GM23248 (cell line): ENCODE measurements at regions not wholly inside any gene's neighbourhood (a gene's known extent, or its start where the extent isn't known, plus 50 kb on each side); places are given as distances from the start of the nearest gene placed in this dataset.

ENCODE experiments used
- DNase-seq: peaks from one replicate; pipeline ENCODE4 v3.0.0-alpha.2; 2015
- H2AFZ ChIP-seq: fragments of 200-600 bp; sonication (generic); 2 replicates; pipeline ENCODE4 v1.6.1; 2016; ENCODE audit warnings: antibody characterized with exemption
- H3F3A ChIP-seq: fragments of 200-600 bp; sonication (generic); 2 replicates; pipeline ENCODE4 v1.6.1; 2016; ENCODE audit warnings: mild to moderate bottlenecking, antibody characterized with exemption, mixed run types; ENCODE audit not compliant: insufficient read depth
- H3K27ac ChIP-seq: fragments of 200-600 bp; sonication (generic); 2 replicates; pipeline ENCODE4 v1.5.1; 2016; ENCODE audit warnings: mild to moderate bottlenecking
- H3K27me3 ChIP-seq: fragments of 200-600 bp; sonication (generic); replicated peaks from 2 replicates; pipeline ENCODE4 v1.6.1; 2016; ENCODE audit warnings: mild to moderate bottlenecking; ENCODE audit not compliant: insufficient read depth
- H3K36me3 ChIP-seq: fragments of 200-600 bp; sonication (generic); 2 replicates; pipeline ENCODE4 v1.6.1; 2016; ENCODE audit warnings: low read depth, mild to moderate bottlenecking
- H3K4me1 ChIP-seq: fragments of 200-600 bp; sonication (generic); 2 replicates; pipeline ENCODE4 v1.6.1; 2016; ENCODE audit warnings: mild to moderate bottlenecking; ENCODE audit not compliant: insufficient read depth
- H3K4me2 ChIP-seq: fragments of 200-600 bp; sonication (generic); one replicate; pipeline ENCODE4 v1.6.1; 2016; ENCODE audit warnings: mild to moderate bottlenecking; ENCODE audit not compliant: unreplicated experiment
- H3K4me3 ChIP-seq: fragments of 200-600 bp; sonication (generic); 2 replicates; pipeline ENCODE4 v1.5.1; 2016; ENCODE audit warnings: mild to moderate bottlenecking
- H3K79me2 ChIP-seq: fragments of 200-600 bp; sonication (generic); 2 replicates; pipeline ENCODE4 v1.6.1; 2016; ENCODE audit warnings: mild to moderate bottlenecking; ENCODE audit not compliant: insufficient read depth
- H3K9ac ChIP-seq: fragments of 200-600 bp; sonication (generic); 2 replicates; pipeline ENCODE4 v1.6.1; 2016; ENCODE audit warnings: mild to moderate bottlenecking
- H3K9me2 ChIP-seq: fragments of 200-600 bp; sonication (generic); 2 replicates; pipeline ENCODE4 v1.6.1; 2016; ENCODE audit warnings: mixed run types, mild to moderate bottlenecking, moderate library complexity; ENCODE audit not compliant: insufficient read depth
- H3K9me3 ChIP-seq: fragments of 200-600 bp; sonication (generic); one replicate; pipeline ENCODE4 v1.6.1; 2017; ENCODE audit warnings: low read depth
- H4K20me1 ChIP-seq: fragments of 200-600 bp; sonication (generic); 2 replicates; pipeline ENCODE4 v1.6.0; 2016; ENCODE audit not compliant: insufficient read depth
- EZH2 ChIP-seq: fragments of 200-600 bp; sonication (generic); IDR thresholded peaks from 2 replicates; pipeline ENCODE4 v1.6.1; 2018; ENCODE audit warnings: antibody characterized with exemption, mild to moderate bottlenecking; ENCODE audit not compliant: insufficient read depth, poor library complexity, severe bottlenecking
- EZH2phosphoT487 ChIP-seq: fragments of 200-600 bp; sonication (generic); IDR thresholded peaks from 2 replicates; pipeline ENCODE4 v1.6.1; 2018; ENCODE audit warnings: antibody characterized with exemption, moderate library complexity, mild to moderate bottlenecking, low read depth; ENCODE audit not compliant: insufficient read depth
- WGBS, 2 experiments: methylation state at CpG; one replicate each; pipeline ENCODE4 v1.1.6; 2015 to 2017; ENCODE audit warnings: low lambda C conversion rate in 2 of 2, low coverage in 1 of 2; ENCODE audit errors: missing lambda C conversion rate in 2 of 2; 5-methylcytosine and 5-hydroxymethylcytosine counted together
- in situ Hi-C: fragments of 300-500 bp; cut with MboI; formaldehyde crosslinking; loops from 2 replicates; pipeline ENCODE4 v1.15.0; 2020

DNA sequence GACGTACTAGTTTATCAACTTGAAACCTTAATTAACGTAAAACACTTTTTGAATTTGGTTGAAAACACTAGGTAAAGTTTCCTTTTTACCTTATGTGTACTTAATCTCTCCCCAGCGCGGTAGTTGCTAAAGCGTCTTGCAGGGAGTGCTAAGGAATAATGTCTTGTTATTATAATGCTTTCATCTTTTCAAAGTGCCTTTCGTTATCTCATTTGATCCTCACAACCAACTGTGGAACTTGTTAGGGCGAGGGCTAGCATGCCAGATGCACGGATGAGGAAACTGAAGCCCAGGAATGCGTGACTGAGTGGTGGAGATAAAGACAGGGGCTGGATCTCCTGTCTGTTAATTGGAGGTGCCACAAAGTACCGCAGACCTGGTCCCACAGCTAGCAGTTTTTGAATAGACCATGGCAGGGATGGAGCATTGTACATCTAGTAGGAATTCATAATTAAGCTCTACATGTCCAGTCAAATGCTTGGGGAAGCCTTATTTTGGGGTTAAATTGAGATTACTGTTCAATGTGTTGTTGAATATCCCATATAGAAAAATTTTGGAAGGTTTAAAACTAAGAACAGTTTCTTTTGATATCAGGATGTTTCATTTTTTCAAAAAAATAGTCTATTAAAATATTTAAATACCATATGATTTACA, 234.3 kb downstream of the SH2D4B start:
- H3K9ac ChIP-seq, result no peak overlapping the region
- H3F3A ChIP-seq, result no peaks in the 10 kb centered on the region
- H3K4me2 ChIP-seq, result no peak overlapping the region
- no peaks in the 10 kb centered on the region for H3K9me2 ChIP-seq
- H2AFZ ChIP-seq, result no peak overlapping the region
- TF ChIP-seq EZH2, result no peak
- H3K4me1 ChIP-seq, result no peaks in the 10 kb centered on the region
- DNase-seq, result no peak
- no peaks in the 10 kb centered on the region for H3K27me3 ChIP-seq
- H3K36me3 ChIP-seq, result no peaks in the 10 kb centered on the region
- H3K4me3 ChIP-seq, result no peak overlapping the region
- H4K20me1 ChIP-seq, result no peaks in the 10 kb centered on the region
- no peak overlapping the region for H3K27ac ChIP-seq
- 29% methylated on average over 10 of the region's 10 CpGs for WGBS, 2 experiments
- H3K9me3 ChIP-seq, result no peaks in the 10 kb centered on the region
- in situ Hi-C loops, result no loop called here
- no peaks in the 10 kb centered on the region for H3K79me2 ChIP-seq

DNA sequence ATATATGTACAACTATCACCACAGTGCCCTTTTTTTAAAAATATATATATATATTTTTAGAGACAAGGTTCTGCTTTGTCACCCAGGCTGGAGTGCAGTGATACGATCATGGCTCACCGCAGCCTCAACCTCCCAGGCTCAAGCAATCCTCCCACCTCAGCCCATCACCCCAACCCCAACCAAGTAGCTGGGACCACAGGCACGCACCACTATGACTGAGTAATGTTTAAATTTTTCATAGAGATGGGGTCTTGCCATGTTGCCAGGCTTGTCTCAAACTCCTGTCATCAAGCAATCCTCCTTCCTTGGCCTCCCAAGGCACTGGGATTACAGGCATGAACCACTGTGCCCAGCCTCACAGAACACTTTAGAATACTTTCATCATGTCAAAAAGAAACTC, 234.9 kb downstream of the SH2D4B start:
- in situ Hi-C loops, result no loop called here
- H2AFZ ChIP-seq, result no peak overlapping the region
- H3K4me3 ChIP-seq, result no peak overlapping the region
- no peak for DNase-seq
- H3F3A ChIP-seq, result no peaks in the 10 kb centered on the region
- no peaks in the 10 kb centered on the region for H3K36me3 ChIP-seq
- TF ChIP-seq EZH2 (no peak), EZH2phosphoT487 (no peak)
- no peaks in the 10 kb centered on the region for H3K9me2 ChIP-seq
- no peaks in the 10 kb centered on the region for H3K9me3 ChIP-seq
- no peaks in the 10 kb centered on the region for H3K4me1 ChIP-seq
- no peak overlapping the region for H3K4me2 ChIP-seq
- no peaks in the 10 kb centered on the region for H3K79me2 ChIP-seq
- WGBS, 2 experiments, result 25 to 36% methylated on average over 3 of the region's 3 CpGs
- no peaks in the 10 kb centered on the region for H3K27me3 ChIP-seq
- no peak overlapping the region for H3K27ac ChIP-seq
- no peaks in the 10 kb centered on the region for H4K20me1 ChIP-seq
- H3K9ac ChIP-seq, result no peak overlapping the region

DNA sequence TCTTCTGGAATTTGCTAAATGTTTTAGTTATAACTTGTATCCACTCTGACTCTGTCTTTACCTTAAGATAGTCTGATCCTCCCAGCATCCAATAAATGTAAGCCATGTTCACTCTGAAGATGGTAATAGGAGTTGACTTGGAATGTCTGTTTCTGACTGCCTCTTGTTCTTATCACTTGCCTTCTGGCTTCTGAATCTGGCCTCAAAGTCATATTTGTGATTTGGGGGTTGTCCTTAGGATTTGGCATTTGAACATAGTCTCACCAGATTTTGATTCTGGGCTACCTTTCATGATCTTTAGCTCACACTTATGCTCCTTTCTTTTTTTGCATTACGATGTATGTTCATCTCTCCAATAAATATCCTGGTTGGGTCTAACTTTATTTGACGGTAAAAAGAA, 247.0 kb downstream of the SH2D4B start:
- no peak overlapping the region for H3K27ac ChIP-seq
- no peak for TF ChIP-seq EZH2phosphoT487
- TF ChIP-seq EZH2, result no peak
- H4K20me1 ChIP-seq, result no peaks in the 10 kb centered on the region
- no peaks in the 10 kb centered on the region for H3K27me3 ChIP-seq
- no peaks in the 10 kb centered on the region for H3K9me2 ChIP-seq
- no peak overlapping the region for H3K4me2 ChIP-seq
- H3K4me1 ChIP-seq, result no peaks in the 10 kb centered on the region
- 48 to 53% methylated on average over 2 of the region's 2 CpGs for WGBS, 2 experiments
- no peak for DNase-seq
- in situ Hi-C loops, result no loop called here
- no peaks in the 10 kb centered on the region for H3F3A ChIP-seq
- H2AFZ ChIP-seq, result no peak overlapping the region
- no peak overlapping the region for H3K9ac ChIP-seq
- H3K9me3 ChIP-seq, result no peaks in the 10 kb centered on the region
- H3K4me3 ChIP-seq, result no peak overlapping the region
- H3K79me2 ChIP-seq, result no peaks in the 10 kb centered on the region
- no peaks in the 10 kb centered on the region for H3K36me3 ChIP-seq

DNA sequence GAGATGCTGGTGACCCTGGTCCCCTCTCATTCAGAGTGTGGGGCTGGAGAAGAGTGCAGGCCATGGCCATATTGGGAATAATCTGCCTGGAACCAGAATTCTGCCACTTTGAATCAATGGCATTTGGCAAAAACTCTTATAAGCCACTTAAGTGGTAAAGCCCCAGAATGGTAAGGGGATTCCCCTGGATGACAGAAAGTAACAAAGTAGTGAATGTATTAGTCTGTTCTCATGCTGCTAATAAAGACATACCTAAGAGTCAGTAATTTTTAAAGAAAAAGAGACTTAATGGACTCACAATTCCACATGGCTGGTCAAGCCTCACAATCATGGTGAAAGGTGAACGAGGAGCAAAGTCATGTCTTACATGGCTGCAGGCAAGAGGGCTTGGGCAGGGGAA, 248.6 kb downstream of the SH2D4B start:
- H3F3A ChIP-seq, result no peaks in the 10 kb centered on the region
- H3K9me3 ChIP-seq, result no peaks in the 10 kb centered on the region
- 3 to 22% methylated on average over 1 of the region's 1 CpG for WGBS, 2 experiments
- TF ChIP-seq EZH2phosphoT487, result no peak
- no peaks in the 10 kb centered on the region for H3K36me3 ChIP-seq
- H3K79me2 ChIP-seq, result no peaks in the 10 kb centered on the region
- H4K20me1 ChIP-seq, result no peaks in the 10 kb centered on the region
- H3K4me1 ChIP-seq, result no peaks in the 10 kb centered on the region
- no peaks in the 10 kb centered on the region for H3K27me3 ChIP-seq
- H3K9me2 ChIP-seq, result no peaks in the 10 kb centered on the region
- no peak overlapping the region for H3K4me3 ChIP-seq
- no peak overlapping the region for H3K27ac ChIP-seq
- DNase-seq, result no peak
- no peak overlapping the region for H3K4me2 ChIP-seq
- in situ Hi-C loops, result no loop called here
- no peak overlapping the region for H3K9ac ChIP-seq
- H2AFZ ChIP-seq, result no peak overlapping the region

DNA sequence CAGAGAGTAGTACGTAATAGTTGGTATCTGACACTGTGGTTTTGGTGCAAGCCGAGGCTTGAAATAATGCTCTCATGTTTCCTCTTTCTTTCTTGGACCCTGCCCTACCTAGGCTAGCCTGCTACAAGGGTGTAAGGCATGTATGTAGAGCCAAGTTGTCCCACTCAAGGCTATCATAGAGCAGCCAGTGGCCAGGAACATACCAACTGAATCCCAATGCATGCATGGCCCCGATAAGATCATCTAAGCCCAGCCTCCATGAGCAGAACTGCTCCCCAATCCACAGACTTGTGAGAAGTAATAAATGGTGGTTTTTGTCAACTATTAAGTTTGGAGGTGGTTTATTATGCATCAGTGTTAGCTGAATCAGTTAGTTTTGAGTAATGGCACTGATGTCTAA, 250.2 kb downstream of the SH2D4B start:
- no peaks in the 10 kb centered on the region for H3K79me2 ChIP-seq
- H3F3A ChIP-seq, result no peaks in the 10 kb centered on the region
- H2AFZ ChIP-seq, result no peak overlapping the region
- H3K9me3 ChIP-seq, result no peaks in the 10 kb centered on the region
- TF ChIP-seq EZH2, result no peak
- no peak for TF ChIP-seq EZH2phosphoT487
- WGBS, 2 experiments, result 36 to 43% methylated on average over 3 of the region's 3 CpGs
- H3K4me2 ChIP-seq, result no peak overlapping the region
- H3K36me3 ChIP-seq, result no peaks in the 10 kb centered on the region
- no peaks in the 10 kb centered on the region for H3K4me1 ChIP-seq
- no peak overlapping the region for H3K27ac ChIP-seq
- H4K20me1 ChIP-seq, result no peaks in the 10 kb centered on the region
- no peak overlapping the region for H3K9ac ChIP-seq
- H3K4me3 ChIP-seq, result no peak overlapping the region
- DNase-seq, result no peak
- in situ Hi-C loops, result no loop called here
- H3K27me3 ChIP-seq, result no peaks in the 10 kb centered on the region
- H3K9me2 ChIP-seq, result no peaks in the 10 kb centered on the region
